Loucy (cell line): ENCODE measurements at regions not wholly inside any gene's neighbourhood (a gene's known extent, or its start where the extent isn't known, plus 50 kb on each side); places are given as distances from the start of the nearest gene placed in this dataset.

ENCODE experiments used
- H2AFZ ChIP-seq: fragments of 200-600 bp; sonication (generic); 2 replicates; pipeline ENCODE4 v1.6.0; 2016; ENCODE audit warnings: antibody characterized with exemption, mild to moderate bottlenecking, low read length, moderate library complexity
- H3F3A ChIP-seq: fragments of 200-600 bp; 2 replicates; pipeline ENCODE4 v1.6.0; 2016; ENCODE audit warnings: antibody characterized with exemption, low read depth, mild to moderate bottlenecking
- H3K27me3 ChIP-seq: fragments of 200-600 bp; sonication (generic); 2 replicates; pipeline ENCODE4 v1.6.1; 2014; ENCODE audit warnings: low read length, mild to moderate bottlenecking; ENCODE audit not compliant: insufficient read depth, poor library complexity, severe bottlenecking
- H3K36me3 ChIP-seq: fragments of 200-600 bp; sonication (generic); 2 replicates; pipeline ENCODE4 v1.6.1; 2016; ENCODE audit warnings: low read length; ENCODE audit not compliant: insufficient read depth
- H3K4me1 ChIP-seq: fragments of 200-600 bp; sonication (generic); 2 replicates; pipeline ENCODE4 v1.5.1; 2014; ENCODE audit warnings: low read length, mild to moderate bottlenecking; ENCODE audit not compliant: insufficient read depth, poor library complexity, severe bottlenecking
- H3K4me2 ChIP-seq: fragments of 200-600 bp; sonication (generic); 2 replicates; pipeline ENCODE4 v1.6.0; 2014; ENCODE audit warnings: antibody characterized with exemption, low read length, low read depth, mild to moderate bottlenecking; ENCODE audit not compliant: poor library complexity, severe bottlenecking
- H3K4me3 ChIP-seq: fragments of 200-600 bp; sonication (generic); 2 replicates; pipeline ENCODE4 v1.5.1; 2014; ENCODE audit warnings: low read length, mild to moderate bottlenecking, mixed read lengths; ENCODE audit not compliant: poor library complexity, severe bottlenecking
- H3K79me2 ChIP-seq: fragments of 200-600 bp; sonication (generic); 2 replicates; pipeline ENCODE4 v1.6.1; 2014; ENCODE audit warnings: low read length; ENCODE audit not compliant: insufficient read depth
- H3K9ac ChIP-seq: fragments of 200-600 bp; sonication (generic); 2 replicates; pipeline ENCODE4 v1.6.0; 2014; ENCODE audit warnings: mild to moderate bottlenecking, low read depth, low read length, moderate library complexity; ENCODE audit not compliant: poor library complexity, severe bottlenecking
- H3K9me2 ChIP-seq: fragments of 200-600 bp; sonication (generic); replicated peaks from 2 replicates; pipeline ENCODE4 v1.6.1; 2016; ENCODE audit warnings: low read depth, low read length, mixed read lengths
- H3K9me3 ChIP-seq: fragments of 200-600 bp; sonication (generic); 2 replicates; pipeline ENCODE4 v1.6.1; 2014; ENCODE audit warnings: mild to moderate bottlenecking, antibody characterized with exemption, low read length, low read depth; ENCODE audit not compliant: insufficient read depth
- H4K20me1 ChIP-seq: fragments of 200-600 bp; sonication (generic); 2 replicates; pipeline ENCODE4 v1.6.0; 2014; ENCODE audit warnings: antibody characterized with exemption, low read length, mild to moderate bottlenecking; ENCODE audit not compliant: insufficient read depth, poor library complexity, severe bottlenecking
- CTCF ChIP-seq: fragments of 200-600 bp; sonication (generic); conservative IDR thresholded peaks from 2 replicates; pipeline ENCODE4 v1.5.1; 2014; ENCODE audit warnings: mild to moderate bottlenecking, antibody characterized with exemption, low read length
- EZH2phosphoT487 ChIP-seq: fragments of 200-600 bp; IDR thresholded peaks from 2 replicates; pipeline ENCODE4 v1.6.1; 2018; ENCODE audit warnings: antibody characterized with exemption, mild to moderate bottlenecking, moderate library complexity, borderline replicate concordance

GRCh38 chr5:88976914-88977313 lies 93.9 kb upstream of the MEF2C start:
- Histone ChIP-seq H3K36me3 (no peaks in the 10 kb centered on the region), H4K20me1 (no peaks in the 10 kb centered on the region), H3K9me3 (no peaks in the 10 kb centered on the region), H3K4me3 (no peak overlapping the region), H3K9me2 (no peaks in the 10 kb centered on the region), H3F3A (no peaks in the 10 kb centered on the region), H2AFZ (no peak overlapping the region), H3K4me1 (no peaks in the 10 kb centered on the region), H3K79me2 (no peaks in the 10 kb centered on the region), H3K27me3 (no peaks in the 10 kb centered on the region), H3K9ac (no peak overlapping the region), H3K4me2 (no peak overlapping the region)
- TF ChIP-seq EZH2phosphoT487: no peak
- no peak for TF ChIP-seq CTCF

GRCh38 chr5:88967633-88968585 lies 84.9 kb upstream of the MEF2C start:
- no peaks in the 10 kb centered on the region for H3K79me2 ChIP-seq
- no peaks in the 10 kb centered on the region for H3K4me1 ChIP-seq
- no peak overlapping the region for H3K9ac ChIP-seq
- H3F3A ChIP-seq: no peaks in the 10 kb centered on the region
- H3K9me3 ChIP-seq: no peaks in the 10 kb centered on the region
- no peak overlapping the region for H3K4me3 ChIP-seq
- no peak overlapping the region for H3K4me2 ChIP-seq
- H3K9me2 ChIP-seq: no peaks in the 10 kb centered on the region
- TF ChIP-seq CTCF: no peak
- no peak for TF ChIP-seq EZH2phosphoT487
- no peak overlapping the region for H2AFZ ChIP-seq
- no peaks in the 10 kb centered on the region for H4K20me1 ChIP-seq
- H3K27me3 ChIP-seq: no peaks in the 10 kb centered on the region
- no peaks in the 10 kb centered on the region for H3K36me3 ChIP-seq

GRCh38 chr5:88964831-88965230 lies 81.8 kb upstream of the MEF2C start:
- Histone ChIP-seq H3F3A (no peaks in the 10 kb centered on the region), H3K4me3 (no peak overlapping the region), H2AFZ (no peak overlapping the region), H3K4me1 (no peaks in the 10 kb centered on the region), H3K27me3 (no peaks in the 10 kb centered on the region), H3K9me3 (no peaks in the 10 kb centered on the region), H4K20me1 (no peaks in the 10 kb centered on the region), H3K9ac (no peak overlapping the region), H3K4me2 (no peak overlapping the region), H3K79me2 (no peaks in the 10 kb centered on the region), H3K36me3 (no peaks in the 10 kb centered on the region), H3K9me2 (no peaks in the 10 kb centered on the region)
- no peak for TF ChIP-seq EZH2phosphoT487
- no peak for TF ChIP-seq CTCF
